ENCODE measurements at regions not wholly inside any gene's neighbourhood (a gene's known extent, or its start where the extent isn't known, plus 50 kb on each side); places are given as distances from the start of the nearest gene placed in this dataset.

- no peak for DNase-seq (ENCODE audit: low read depth)
These were observed 118.6 kb upstream of the MYL2 start for GRCh38 chr12:111038941-111039340.

- no peak for DNase-seq (ENCODE audit: low read depth)
These were observed 117.7 kb upstream of the MYL2 start for GRCh38 chr12:111038077-111038476.

GRCh38 chr12:111037047-111037446 lies 116.7 kb upstream of the MYL2 start:
- no peak for DNase-seq (ENCODE audit: low read depth)

- DNase-seq (ENCODE audit: low read depth): no peak
These were observed 115.4 kb upstream of the MYL2 start for GRCh38 chr12:111035578-111036301.

- DNase-seq (ENCODE audit: low read depth): no peak
These were observed 114.7 kb upstream of the MYL2 start for GRCh38 chr12:111034886-111035577.

- no peak for DNase-seq (ENCODE audit: low read depth)
These were observed 113.9 kb upstream of the MYL2 start, which contains the start of gene CUX2 for GRCh38 chr12:111034083-111034885. Gene CUX2, plus strand, starts transcription at chr12:111034165.

GRCh38 chr12:111033281-111034082 lies 113.1 kb upstream of the MYL2 start:
- DNase-seq (ENCODE audit: low read depth): no peak

GRCh38 chr12:111032591-111032919 lies 112.2 kb upstream of the MYL2 start:
- DNase-seq (ENCODE audit: low read depth): no peak

GRCh38 chr12:111031916-111032590 lies 111.7 kb upstream of the MYL2 start:
- DNase-seq (ENCODE audit: low read depth): no peak

- no peak for DNase-seq (ENCODE audit: low read depth)
These were observed 110.4 kb upstream of the MYL2 start for GRCh38 chr12:111030800-111031199.

GRCh38 chr12:111029732-111030131 lies 109.4 kb upstream of the MYL2 start:
- no peak for DNase-seq (ENCODE audit: low read depth)

GRCh38 chr12:111029305-111029704 lies 108.9 kb upstream of the MYL2 start:
- no peak for DNase-seq (ENCODE audit: low read depth)

GRCh38 chr12:111028830-111029229 lies 108.5 kb upstream of the MYL2 start:
- DNase-seq (ENCODE audit: low read depth): no peak

- no peak for DNase-seq (ENCODE audit: low read depth)
These were observed 107.1 kb upstream of the MYL2 start for GRCh38 chr12:111027431-111027830.

- no peak for DNase-seq (ENCODE audit: low read depth)
These were observed 105.5 kb upstream of the MYL2 start for GRCh38 chr12:111025792-111026430.

GRCh38 chr12:111025301-111025700 lies 104.9 kb upstream of the MYL2 start:
- no peak for DNase-seq (ENCODE audit: low read depth)

- no peak for DNase-seq (ENCODE audit: low read depth)
These were observed 103.9 kb upstream of the MYL2 start for GRCh38 chr12:111024205-111024801.

GRCh38 chr12:111022386-111022785 lies 102.0 kb upstream of the MYL2 start:
- no peak for DNase-seq (ENCODE audit: low read depth)

GRCh38 chr12:111014547-111014946 lies 94.2 kb upstream of the MYL2 start:
- no peak for DNase-seq (ENCODE audit: low read depth)

- no peak for DNase-seq (ENCODE audit: low read depth)
These were observed 92.5 kb upstream of the MYL2 start for GRCh38 chr12:111012918-111013317.
